Gastrocnemius medialis (tissue), 4 donors: ENCODE measurements at regions not wholly inside any gene's neighbourhood (a gene's known extent, or its start where the extent isn't known, plus 50 kb on each side); places are given as distances from the start of the nearest gene placed in this dataset.
"Not testable (repeated sequence)": the region's sequence is repeated elsewhere in the genome, so short reads cannot be mapped to it uniquely, and the experiment has no call there.

Experiments used
- POLR2A ChIP-seq, 2 donors: fragments of 450-650 bp; IDR thresholded peaks; one replicate each; pipeline ENCODE4 v1.6.1; 2017; ENCODE audit warnings: antibody characterized with exemption in 2 of 2, mild to moderate bottlenecking in 2 of 2, moderate library complexity in 2 of 2
- TF ChIP-seq, protein P1 (sequence below), 5 experiments: fragments of 450-650 bp in 3 of 5; fragments of 200-600 bp in 2 of 5; sonication (generic) in 2 of 5; IDR thresholded peaks in 4 of 5; conservative IDR thresholded peaks in 1 of 5; 1 replicate in 4 of 5; 2 replicates in 1 of 5; pipeline ENCODE4 v1.5.1; 2016 to 2019; ENCODE audit warnings: antibody characterized with exemption in 5 of 5, mild to moderate bottlenecking in 3 of 5, moderate library complexity in 3 of 5

DNA sequence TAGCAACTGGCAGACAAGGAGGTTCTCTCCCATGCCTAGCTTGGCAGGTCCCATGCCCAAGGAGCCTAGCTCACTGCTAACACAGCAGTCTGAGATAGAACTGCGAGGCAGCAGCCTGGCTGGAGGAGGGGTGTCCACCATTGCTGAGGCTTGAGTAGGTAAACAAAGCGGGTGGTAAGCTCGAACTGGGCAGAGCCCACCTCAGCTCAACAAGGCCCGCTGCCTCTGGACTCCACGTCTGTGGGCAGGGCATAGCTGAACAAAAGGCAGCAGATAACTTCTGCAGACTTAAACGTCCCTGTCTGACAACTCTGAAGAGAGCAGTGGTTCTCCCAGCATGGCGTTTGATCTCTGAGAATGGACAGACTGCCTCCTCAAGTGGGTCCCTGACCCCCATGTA lies 682.4 kb downstream of the DACH1 start:
- TF ChIP-seq, protein P1, sequence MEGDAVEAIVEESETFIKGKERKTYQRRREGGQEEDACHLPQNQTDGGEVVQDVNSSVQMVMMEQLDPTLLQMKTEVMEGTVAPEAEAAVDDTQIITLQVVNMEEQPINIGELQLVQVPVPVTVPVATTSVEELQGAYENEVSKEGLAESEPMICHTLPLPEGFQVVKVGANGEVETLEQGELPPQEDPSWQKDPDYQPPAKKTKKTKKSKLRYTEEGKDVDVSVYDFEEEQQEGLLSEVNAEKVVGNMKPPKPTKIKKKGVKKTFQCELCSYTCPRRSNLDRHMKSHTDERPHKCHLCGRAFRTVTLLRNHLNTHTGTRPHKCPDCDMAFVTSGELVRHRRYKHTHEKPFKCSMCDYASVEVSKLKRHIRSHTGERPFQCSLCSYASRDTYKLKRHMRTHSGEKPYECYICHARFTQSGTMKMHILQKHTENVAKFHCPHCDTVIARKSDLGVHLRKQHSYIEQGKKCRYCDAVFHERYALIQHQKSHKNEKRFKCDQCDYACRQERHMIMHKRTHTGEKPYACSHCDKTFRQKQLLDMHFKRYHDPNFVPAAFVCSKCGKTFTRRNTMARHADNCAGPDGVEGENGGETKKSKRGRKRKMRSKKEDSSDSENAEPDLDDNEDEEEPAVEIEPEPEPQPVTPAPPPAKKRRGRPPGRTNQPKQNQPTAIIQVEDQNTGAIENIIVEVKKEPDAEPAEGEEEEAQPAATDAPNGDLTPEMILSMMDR (IDR thresholded peaks at IDR 0.05 in 4 of 5, conservative IDR thresholded peaks at IDR 0.05 in 1 of 5), result not testable (repeated sequence)
- not testable (repeated sequence) for TF ChIP-seq POLR2A (IDR thresholded peaks at IDR 0.05)
